ENCODE measurements at regions not wholly inside any gene's neighbourhood (a gene's known extent, or its start where the extent isn't known, plus 50 kb on each side); places are given as distances from the start of the nearest gene placed in this dataset.
"Not testable (repeated sequence)": the region's sequence is repeated elsewhere in the genome, so short reads cannot be mapped to it uniquely, and the experiment has no call there.

DNA sequence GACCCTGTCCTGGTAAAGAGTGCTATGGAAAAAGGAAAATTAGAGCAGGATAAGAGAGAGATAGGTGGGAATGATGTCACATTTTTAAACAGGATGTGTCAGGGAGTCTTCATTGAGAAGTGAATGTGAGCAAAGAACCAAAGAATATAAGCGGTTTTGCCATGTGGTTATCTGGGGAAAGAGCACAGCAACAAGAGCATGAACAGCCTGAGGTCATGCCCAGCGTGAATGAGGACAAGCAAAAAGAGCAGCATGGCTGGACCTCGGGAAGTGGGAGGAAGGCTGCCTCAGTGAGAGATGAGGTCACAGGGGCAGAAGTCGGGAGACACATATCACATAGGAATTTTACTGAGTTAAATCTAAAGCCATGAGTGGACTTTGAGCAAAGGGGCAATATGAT lies 82.8 kb upstream of the HES1 start:
- H3K27ac ChIP-seq = no peak overlapping the region
- 81 to 94% methylated on average over 4 of the region's 4 CpGs for WGBS, 2 donors
- no peaks in the 10 kb centered on the region for H3K27me3 ChIP-seq
- H3K4me3 ChIP-seq = no peak overlapping the region
- intact Hi-C loops (cut with DNase I; ENCODE audit: low total_unique reads) = no loop called here
- DNase-seq = no peak
- no peaks in the 10 kb centered on the region for H3K36me3 ChIP-seq (ENCODE audit: low read depth, missing control alignments)
- TF ChIP-seq POLR2A (IDR thresholded peaks at IDR 0.05) = no peak
- TF ChIP-seq, protein P1, sequence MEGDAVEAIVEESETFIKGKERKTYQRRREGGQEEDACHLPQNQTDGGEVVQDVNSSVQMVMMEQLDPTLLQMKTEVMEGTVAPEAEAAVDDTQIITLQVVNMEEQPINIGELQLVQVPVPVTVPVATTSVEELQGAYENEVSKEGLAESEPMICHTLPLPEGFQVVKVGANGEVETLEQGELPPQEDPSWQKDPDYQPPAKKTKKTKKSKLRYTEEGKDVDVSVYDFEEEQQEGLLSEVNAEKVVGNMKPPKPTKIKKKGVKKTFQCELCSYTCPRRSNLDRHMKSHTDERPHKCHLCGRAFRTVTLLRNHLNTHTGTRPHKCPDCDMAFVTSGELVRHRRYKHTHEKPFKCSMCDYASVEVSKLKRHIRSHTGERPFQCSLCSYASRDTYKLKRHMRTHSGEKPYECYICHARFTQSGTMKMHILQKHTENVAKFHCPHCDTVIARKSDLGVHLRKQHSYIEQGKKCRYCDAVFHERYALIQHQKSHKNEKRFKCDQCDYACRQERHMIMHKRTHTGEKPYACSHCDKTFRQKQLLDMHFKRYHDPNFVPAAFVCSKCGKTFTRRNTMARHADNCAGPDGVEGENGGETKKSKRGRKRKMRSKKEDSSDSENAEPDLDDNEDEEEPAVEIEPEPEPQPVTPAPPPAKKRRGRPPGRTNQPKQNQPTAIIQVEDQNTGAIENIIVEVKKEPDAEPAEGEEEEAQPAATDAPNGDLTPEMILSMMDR (IDR thresholded peaks at IDR 0.05) = no peak
- no peaks in the 10 kb centered on the region for H3K9me3 ChIP-seq
- peaks cover 2% of the 10 kb centered on the region for H3K4me1 ChIP-seq

DNA sequence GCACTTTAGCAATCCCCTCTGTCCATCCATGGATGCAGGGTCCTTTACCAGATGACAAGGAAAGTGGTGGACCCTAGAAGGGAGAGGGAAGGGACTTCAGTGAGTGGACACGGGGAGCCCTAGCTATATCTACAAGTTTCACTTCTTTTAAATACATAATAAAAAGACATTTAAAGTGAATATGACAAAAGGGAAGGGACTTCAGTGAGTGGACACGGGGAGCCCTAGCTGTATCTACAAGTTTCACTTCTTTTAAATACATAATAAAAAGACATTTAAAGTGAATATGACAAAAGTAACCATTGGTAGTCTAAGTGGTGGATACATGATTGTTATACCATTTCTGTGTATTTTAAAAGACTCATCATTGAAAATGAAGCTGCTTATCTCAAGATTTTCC lies 81.9 kb upstream of the HES1 start:
- TF ChIP-seq, protein P1 (IDR thresholded peaks at IDR 0.05) = no peak
- TF ChIP-seq POLR2A (IDR thresholded peaks at IDR 0.05) = no peak
- no peak overlapping the region for H3K4me3 ChIP-seq
- no peaks in the 10 kb centered on the region for H3K36me3 ChIP-seq (ENCODE audit: low read depth, missing control alignments)
- H3K27me3 ChIP-seq = no peaks in the 10 kb centered on the region
- DNase-seq = no peak
- H3K27ac ChIP-seq = no peak overlapping the region
- peaks cover 10% of the 10 kb centered on the region for H3K4me1 ChIP-seq
- intact Hi-C loops (cut with DNase I; ENCODE audit: low total_unique reads) = no loop called here
- WGBS, 2 donors = 84 to 85% methylated on average over 2 of the region's 2 CpGs
- H3K9me3 ChIP-seq = no peaks in the 10 kb centered on the region

DNA sequence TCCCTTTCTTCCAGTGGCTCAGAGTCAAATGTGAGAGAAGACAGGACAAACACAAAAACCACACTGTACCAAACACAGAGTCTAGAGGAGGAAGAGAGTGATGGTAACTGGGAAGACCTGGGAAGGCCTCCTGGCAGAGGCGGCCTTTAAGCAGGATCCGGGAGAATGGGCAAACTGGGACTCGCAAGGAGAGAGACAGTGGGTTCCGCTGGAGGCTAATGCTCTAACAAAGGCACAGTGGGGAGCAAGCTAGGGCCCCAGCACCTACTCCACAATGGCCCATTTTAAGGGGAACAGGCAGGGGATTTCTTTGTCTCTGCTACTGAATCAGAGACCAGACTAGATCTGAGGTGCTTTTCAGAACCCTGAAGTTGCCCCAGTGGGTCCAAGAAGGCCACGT lies 81.4 kb upstream of the HES1 start:
- Histone ChIP-seq H3K27ac (no peak overlapping the region), H3K4me1 (peaks cover 14% of the 10 kb centered on the region), H3K9me3 (no peaks in the 10 kb centered on the region), H3K27me3 (no peaks in the 10 kb centered on the region), H3K4me3 (no peak overlapping the region), H3K36me3 (ENCODE audit: low read depth, missing control alignments) (no peaks in the 10 kb centered on the region)
- TF ChIP-seq, protein P1 (IDR thresholded peaks at IDR 0.05) = no peak
- intact Hi-C loops (cut with DNase I; ENCODE audit: low total_unique reads) = no loop called here
- 94 to 97% methylated on average over 5 of the region's 5 CpGs for WGBS, 2 donors
- DNase-seq = no peak

DNA sequence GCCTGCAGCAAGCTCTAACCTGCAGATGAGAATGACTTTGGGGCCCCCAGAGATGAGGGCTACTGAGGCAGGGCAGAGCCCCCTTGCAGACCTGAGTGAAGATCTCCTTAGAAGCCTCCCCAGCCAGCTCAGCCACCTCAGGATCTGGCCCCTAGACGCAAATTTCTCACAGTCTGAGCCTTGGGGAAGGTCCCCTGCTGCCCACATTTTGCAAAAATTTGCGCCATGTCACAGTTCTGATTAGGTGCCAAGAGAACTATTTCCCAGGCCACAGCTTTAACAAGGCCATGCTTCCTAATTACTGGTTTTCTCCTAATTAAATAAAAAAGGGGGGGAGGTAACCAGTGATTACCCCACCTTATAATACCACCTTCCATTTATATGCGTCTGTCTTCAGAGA lies 81.0 kb upstream of the HES1 start:
- WGBS, 2 donors = 83 to 89% methylated on average over 3 of the region's 3 CpGs
- H3K27me3 ChIP-seq = no peaks in the 10 kb centered on the region
- no peak for DNase-seq
- H3K27ac ChIP-seq = no peak overlapping the region
- H3K4me1 ChIP-seq = peaks cover 14% of the 10 kb centered on the region
- H3K36me3 ChIP-seq (ENCODE audit: low read depth, missing control alignments) = no peaks in the 10 kb centered on the region
- no peaks in the 10 kb centered on the region for H3K9me3 ChIP-seq
- TF ChIP-seq, protein P1 (IDR thresholded peaks at IDR 0.05) = no peak
- TF ChIP-seq POLR2A (IDR thresholded peaks at IDR 0.05) = no peak
- no peak overlapping the region for H3K4me3 ChIP-seq
- intact Hi-C loops (cut with DNase I; ENCODE audit: low total_unique reads) = no loop called here

DNA sequence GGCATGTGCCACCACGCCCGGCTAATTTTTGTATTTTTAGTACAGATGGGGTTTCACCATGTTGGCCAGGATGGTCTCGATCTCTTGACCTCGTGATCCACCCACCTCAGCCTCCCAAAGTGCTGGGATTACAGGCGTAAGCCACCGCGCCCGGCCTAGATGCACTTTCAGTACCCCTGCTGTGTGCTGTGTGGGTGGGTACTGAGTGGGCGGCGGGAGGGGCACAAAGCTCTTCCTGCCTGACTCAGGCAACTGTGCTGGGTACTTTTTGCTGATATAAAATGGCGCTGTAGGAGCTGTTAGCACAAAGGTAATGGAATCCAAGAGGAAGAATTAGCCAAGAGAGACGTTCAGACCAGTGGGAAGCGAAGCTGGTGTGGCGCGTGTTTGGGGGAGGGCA lies 79.6 kb upstream of the HES1 start:
- WGBS, 2 donors = 75 to 86% methylated on average over 15 of the region's 15 CpGs
- H3K27ac ChIP-seq; H3K36me3 ChIP-seq (ENCODE audit: low read depth, missing control alignments); DNase-seq; H3K4me3 ChIP-seq; H3K27me3 ChIP-seq; intact Hi-C loops (cut with DNase I; ENCODE audit: low total_unique reads); H3K9me3 ChIP-seq: not testable (repeated sequence)
- H3K4me1 ChIP-seq = peaks cover 14% of the 10 kb centered on the region
